Glutamatergic neuron (in vitro differentiated cells): ENCODE measurements at regions not wholly inside any gene's neighbourhood (a gene's known extent, or its start where the extent isn't known, plus 50 kb on each side); places are given as distances from the start of the nearest gene placed in this dataset.

Experiments used
- DNase-seq: peaks from one replicate; pipeline ENCODE4 v3.0.0; 2022
- H3K27ac Mint-ChIP-seq: one replicate; pipeline ENCODE4 v1.8.0; 2020; ENCODE audit warnings: mild to moderate bottlenecking, mixed read lengths, inconsistent platforms; ENCODE audit not compliant: unreplicated experiment
- H3K27me3 Mint-ChIP-seq: one replicate; pipeline ENCODE4 v1.8.0; 2020; ENCODE audit warnings: mild to moderate bottlenecking, moderate library complexity, mixed read lengths, inconsistent platforms; ENCODE audit not compliant: unreplicated experiment
- H3K36me3 Mint-ChIP-seq: one replicate; pipeline ENCODE4 v1.8.0; 2020; ENCODE audit warnings: mild to moderate bottlenecking, mixed read lengths, inconsistent platforms; ENCODE audit not compliant: unreplicated experiment
- H3K4me1 Mint-ChIP-seq: one replicate; pipeline ENCODE4 v1.8.0; 2020; ENCODE audit warnings: mild to moderate bottlenecking, low read depth, mixed read lengths, inconsistent platforms; ENCODE audit not compliant: unreplicated experiment
- H3K4me3 Mint-ChIP-seq: one replicate; pipeline ENCODE4 v1.8.0; 2020; ENCODE audit warnings: mild to moderate bottlenecking, mixed read lengths, inconsistent platforms; ENCODE audit not compliant: unreplicated experiment
- H3K9me3 Mint-ChIP-seq: one replicate; pipeline ENCODE4 v1.8.0; 2020; ENCODE audit warnings: mild to moderate bottlenecking, moderate library complexity, mixed read lengths, inconsistent platforms; ENCODE audit not compliant: unreplicated experiment
- CTCF ChIP-seq: fragments of 200-600 bp; sonication (generic); IDR thresholded peaks from one replicate; pipeline ENCODE4 v1.5.0; 2021; ENCODE audit not compliant: partially characterized antibody, unreplicated experiment

DNA sequence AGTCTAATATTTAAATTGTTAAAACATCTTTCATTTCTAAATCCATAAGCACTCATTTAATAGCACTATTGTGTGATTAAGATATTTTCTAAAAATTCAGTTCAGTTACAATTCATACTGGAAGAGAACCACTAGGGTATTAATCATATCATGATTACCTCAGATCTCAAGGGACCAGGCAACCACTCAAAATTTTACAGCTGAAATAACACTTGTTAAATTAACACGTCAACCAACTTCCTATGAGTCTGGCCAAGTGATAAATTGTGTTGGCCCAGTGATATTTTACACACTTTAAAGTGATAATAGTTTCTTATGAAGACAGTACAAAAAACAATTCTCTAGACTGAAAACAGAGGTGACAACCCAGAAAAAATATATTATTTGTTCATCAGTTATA is 869.0 kb upstream of the ADGRB3 start:
- Mint-ChIP-seq H3K9me3 (no peaks in the 10 kb centered on the region), H3K36me3 (no peaks in the 10 kb centered on the region), H3K27me3 (no peaks in the 10 kb centered on the region), H3K4me3 (no peak overlapping the region), H3K27ac (no peak overlapping the region), H3K4me1 (no peaks in the 10 kb centered on the region)
- no peak for DNase-seq
- TF ChIP-seq CTCF, result no peak

GRCh38 chr6:67759001-67759400 is 876.1 kb upstream of the ADGRB3 start:
- Mint-ChIP-seq H3K27me3 (no peaks in the 10 kb centered on the region), H3K4me3 (no peak overlapping the region), H3K4me1 (no peaks in the 10 kb centered on the region), H3K9me3 (peaks cover 1% of the 10 kb centered on the region), H3K36me3 (peaks cover 5% of the 10 kb centered on the region), H3K27ac (no peak overlapping the region)
- TF ChIP-seq CTCF, result no peak
- no peak for DNase-seq

DNA sequence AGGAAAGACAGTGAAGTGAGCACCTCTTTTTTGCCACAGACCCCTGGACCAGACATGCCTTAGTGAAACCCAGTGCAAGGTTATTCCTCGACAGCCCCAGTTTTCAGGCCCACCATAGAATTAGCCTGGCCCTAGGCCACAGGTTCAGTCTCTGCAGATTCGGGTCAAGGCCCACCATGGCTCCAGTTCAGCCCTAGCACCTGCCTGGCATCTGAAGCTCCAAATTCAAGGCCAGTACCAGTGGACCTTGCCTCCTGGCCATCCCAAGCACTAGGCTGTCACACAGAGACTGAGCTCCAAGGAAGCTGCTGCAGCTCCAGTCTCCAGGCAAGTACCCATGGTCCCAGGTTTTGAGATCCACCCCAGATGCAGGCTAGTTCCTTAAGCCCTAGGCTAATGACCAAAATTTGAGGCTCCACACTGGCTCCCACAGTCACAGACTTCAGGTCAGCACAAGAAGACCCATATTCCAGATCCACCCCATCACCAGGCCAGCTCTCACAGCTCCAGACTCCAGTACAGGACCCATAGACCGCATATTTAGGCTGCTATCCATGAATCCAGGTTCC is 877.5 kb upstream of the ADGRB3 start:
- Mint-ChIP-seq H3K36me3 (peaks cover 5% of the 10 kb centered on the region), H3K9me3 (peaks cover 1% of the 10 kb centered on the region), H3K4me1 (no peaks in the 10 kb centered on the region), H3K4me3 (no peak overlapping the region), H3K27me3 (no peaks in the 10 kb centered on the region), H3K27ac (no peak overlapping the region)
- no peak for TF ChIP-seq CTCF
- DNase-seq, result no peak

DNA sequence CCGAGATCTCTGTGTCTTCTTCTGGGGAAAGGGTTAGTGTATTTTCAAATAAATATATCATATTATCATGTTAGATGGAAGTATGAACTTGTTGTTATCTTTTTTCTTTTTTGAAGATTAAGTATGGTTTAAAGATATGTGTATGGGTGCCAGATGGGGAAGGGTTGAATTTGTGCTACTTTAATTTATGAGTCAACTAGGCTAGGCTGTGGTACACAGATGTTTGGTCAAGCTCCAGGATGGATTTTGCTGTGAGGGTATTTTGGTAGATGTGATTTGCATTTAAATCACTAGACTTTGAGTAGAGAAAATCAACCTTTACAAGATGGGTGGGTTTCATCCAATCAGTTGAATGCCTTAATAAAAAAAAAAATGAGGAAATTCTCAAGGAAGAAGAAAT is 886.6 kb upstream of the ADGRB3 start:
- TF ChIP-seq CTCF, result no peak

DNA sequence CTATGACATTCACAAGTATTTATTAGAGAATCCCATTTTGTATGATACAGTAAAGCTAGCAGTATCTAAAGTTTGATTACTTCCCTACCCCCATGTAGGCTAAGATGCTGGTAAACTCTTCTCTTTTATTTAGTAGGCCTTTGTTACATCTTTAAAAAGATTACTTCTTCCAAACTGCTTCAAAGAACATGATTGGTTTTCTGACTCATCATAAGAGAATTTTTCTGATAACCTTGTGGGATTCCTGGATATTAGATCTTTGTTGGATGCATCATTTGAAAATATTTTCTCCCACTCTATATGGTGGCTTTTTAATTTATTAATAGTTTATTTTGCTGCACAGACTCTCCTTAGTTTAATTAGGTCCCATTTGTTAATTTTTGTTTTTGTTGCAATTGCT is 898.3 kb upstream of the ADGRB3 start:
- H3K9me3 Mint-ChIP-seq, result peaks cover 4% of the 10 kb centered on the region
- no peaks in the 10 kb centered on the region for H3K27me3 Mint-ChIP-seq
- peaks cover 4% of the 10 kb centered on the region for H3K36me3 Mint-ChIP-seq
- no peaks in the 10 kb centered on the region for H3K4me1 Mint-ChIP-seq
- no peak overlapping the region for H3K27ac Mint-ChIP-seq
- H3K4me3 Mint-ChIP-seq, result no peak overlapping the region
- no peak for DNase-seq
- no peak for TF ChIP-seq CTCF

More for the DNA sequence above, 886.6 kb upstream of the ADGRB3 start:
- DNase-seq, result no peak
- H3K4me1 Mint-ChIP-seq, result no peaks in the 10 kb centered on the region
- H3K36me3 Mint-ChIP-seq, result no peaks in the 10 kb centered on the region
- H3K9me3 Mint-ChIP-seq, result no peaks in the 10 kb centered on the region
- H3K27ac Mint-ChIP-seq, result no peak overlapping the region
- no peak overlapping the region for H3K4me3 Mint-ChIP-seq
- H3K27me3 Mint-ChIP-seq, result no peaks in the 10 kb centered on the region
